C4-2B (cell line): ENCODE measurements at regions not wholly inside any gene's neighbourhood (a gene's known extent, or its start where the extent isn't known, plus 50 kb on each side); places are given as distances from the start of the nearest gene placed in this dataset.

Experiments used
- CTCF ChIP-seq: fragments of 450-650 bp; conservative IDR thresholded peaks from 2 replicates; pipeline ENCODE4 v1.5.1; 2017; ENCODE audit warnings: mild to moderate bottlenecking
- ZFX ChIP-seq: fragments of 450-650 bp; IDR thresholded peaks from 2 replicates; pipeline ENCODE4 v1.6.1; 2017

- TF ChIP-seq CTCF: no peak
- no peak for TF ChIP-seq ZFX
Observed at GRCh38 chr20:22711971-22712755, 127.8 kb upstream of the FOXA2 start.
